ENCODE measurements at regions not wholly inside any gene's neighbourhood (a gene's known extent, or its start where the extent isn't known, plus 50 kb on each side); places are given as distances from the start of the nearest gene placed in this dataset.

- no peak overlapping the region for H3K4me3 Mint-ChIP-seq
- ChIA-PET CTCF (no interaction called here), POLR2A (no interaction called here)
- Histone ChIP-seq H3K4me3 (ENCODE audit: low read length) (no peak overlapping the region), H3K9me3 (ENCODE audit: control insufficient read depth in 1 of 2, insufficient read depth in 1 of 2, low read length in 2 of 2) (no peaks in the 10 kb centered on the region), H3K27me3 (ENCODE audit: control insufficient read depth in 1 of 2, insufficient read depth in 2 of 2, low read length in 2 of 2) (no peaks in the 10 kb centered on the region), H3K27ac (ENCODE audit: low read depth in 1 of 2, low read length in 2 of 2) (no peak overlapping the region), H3K36me3 (ENCODE audit: insufficient read depth, low read length) (no peaks in the 10 kb centered on the region), H3K4me1 (ENCODE audit: insufficient read depth, low read length) (no peaks in the 10 kb centered on the region)
- intact Hi-C loops (cut with DNase I, micrococcal nuclease), result no loop called here
- ATAC-seq (ENCODE audit: poor library complexity) (no peak), DNase-seq (no peak)
- H3K27ac Mint-ChIP-seq, result no peak overlapping the region
- H3K4me1 Mint-ChIP-seq (ENCODE audit: low read depth), result no peaks in the 10 kb centered on the region
- no peaks in the 10 kb centered on the region for H3K36me3 Mint-ChIP-seq (ENCODE audit: low read depth)
- no peak for TF ChIP-seq CTCF (IDR thresholded peaks at IDR 0.05)
- H3K9me3 Mint-ChIP-seq, result no peaks in the 10 kb centered on the region
- peaks cover 9% of the 10 kb centered on the region for H3K27me3 Mint-ChIP-seq
Measured at GRCh38 chr12:58161773-58162172, 220.4 kb downstream of the ATP23 start.

DNA sequence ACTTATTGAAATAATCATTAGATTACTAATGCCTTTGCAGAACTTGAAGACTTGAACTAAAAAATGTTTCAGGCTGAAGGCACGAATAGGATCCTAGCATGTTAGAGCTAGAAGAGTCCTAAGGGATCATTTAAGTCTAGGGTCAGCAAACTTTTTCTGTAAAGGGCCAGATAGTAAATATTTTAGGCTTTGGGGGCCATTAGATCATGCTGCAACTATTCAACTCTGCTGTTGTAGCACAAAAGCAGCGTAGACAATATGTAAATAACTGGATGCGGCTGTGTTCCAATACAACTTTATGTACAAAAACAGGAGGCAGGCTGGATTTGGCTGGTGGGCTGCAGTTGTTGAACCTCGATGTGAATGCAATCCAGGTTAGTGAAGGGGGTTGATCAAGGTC is 221.7 kb downstream of the ATP23 start:
- intact Hi-C loops (cut with DNase I, micrococcal nuclease), result no loop called here
- Histone ChIP-seq H3K36me3 (ENCODE audit: insufficient read depth, low read length) (no peaks in the 10 kb centered on the region), H3K4me3 (ENCODE audit: low read length) (no peak overlapping the region), H3K9me3 (ENCODE audit: control insufficient read depth in 1 of 2, insufficient read depth in 1 of 2, low read length in 2 of 2) (no peaks in the 10 kb centered on the region), H3K27ac (ENCODE audit: low read depth in 1 of 2, low read length in 2 of 2) (no peak overlapping the region), H3K27me3 (ENCODE audit: control insufficient read depth in 1 of 2, insufficient read depth in 2 of 2, low read length in 2 of 2) (no peaks in the 10 kb centered on the region), H3K4me1 (ENCODE audit: insufficient read depth, low read length) (no peaks in the 10 kb centered on the region)
- Mint-ChIP-seq H3K27me3 (peaks cover 9% of the 10 kb centered on the region), H3K4me1 (ENCODE audit: low read depth) (no peaks in the 10 kb centered on the region), H3K4me3 (no peak overlapping the region), H3K36me3 (ENCODE audit: low read depth) (no peaks in the 10 kb centered on the region), H3K9me3 (no peaks in the 10 kb centered on the region), H3K27ac (no peak overlapping the region)
- DNase-seq (no peak), ATAC-seq (ENCODE audit: poor library complexity) (no peak)
- ChIA-PET POLR2A (no interaction called here), CTCF (no interaction called here)
- no peak for TF ChIP-seq CTCF (IDR thresholded peaks at IDR 0.05)

DNA sequence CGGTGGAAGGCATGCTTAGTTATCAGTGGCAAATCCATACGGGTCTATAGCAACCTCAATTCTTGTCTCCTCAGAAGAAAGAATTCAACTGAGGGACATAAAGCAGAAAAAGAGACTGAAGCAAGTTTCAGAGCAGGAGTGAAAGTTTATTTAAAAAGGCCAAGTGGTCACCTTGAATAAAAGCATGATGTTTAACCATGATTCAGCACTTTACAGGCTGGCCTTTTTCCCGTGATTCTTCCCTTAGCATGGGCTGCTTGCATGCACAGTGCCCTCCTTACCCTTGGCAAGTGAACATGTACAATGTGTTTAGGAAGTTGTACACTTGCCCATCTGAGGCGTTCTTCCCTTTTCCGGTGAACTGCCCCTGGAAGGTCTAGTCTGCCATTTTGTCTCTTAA is 225.3 kb downstream of the ATP23 start:
- H3K36me3 ChIP-seq (ENCODE audit: insufficient read depth, low read length), result no peaks in the 10 kb centered on the region
- H3K4me3 ChIP-seq (ENCODE audit: low read length), result no peak overlapping the region
- POLR2A ChIA-PET, result no interaction called here
- no peaks in the 10 kb centered on the region for H3K9me3 Mint-ChIP-seq
- H3K36me3 Mint-ChIP-seq (ENCODE audit: low read depth), result no peaks in the 10 kb centered on the region
- H3K4me1 ChIP-seq (ENCODE audit: insufficient read depth, low read length), result no peaks in the 10 kb centered on the region
- intact Hi-C loops (cut with DNase I, micrococcal nuclease), result no loop called here
- H3K4me3 Mint-ChIP-seq, result no peak overlapping the region
- peaks cover 0 to 5% of the 10 kb centered on the region in 2 experiments for H3K27me3 ChIP-seq (ENCODE audit: control insufficient read depth in 1 of 2, insufficient read depth in 2 of 2, low read length in 2 of 2)
- H3K27me3 Mint-ChIP-seq, result peaks cover 5% of the 10 kb centered on the region
- H3K4me1 Mint-ChIP-seq (ENCODE audit: low read depth), result no peaks in the 10 kb centered on the region
- no peak overlapping the region for H3K27ac ChIP-seq (ENCODE audit: low read depth in 1 of 2, low read length in 2 of 2)
- ATAC-seq (ENCODE audit: poor library complexity) (no peak), DNase-seq (no peak)
- TF ChIP-seq CTCF (IDR thresholded peaks at IDR 0.05), result no peak
- no peak overlapping the region for H3K27ac Mint-ChIP-seq
- CTCF ChIA-PET, result no interaction called here
- no peaks in the 10 kb centered on the region for H3K9me3 ChIP-seq (ENCODE audit: control insufficient read depth in 1 of 2, insufficient read depth in 1 of 2, low read length in 2 of 2)
